OCI-LY3 (cell line): ENCODE measurements at regions not wholly inside any gene's neighbourhood (a gene's known extent, or its start where the extent isn't known, plus 50 kb on each side); places are given as distances from the start of the nearest gene placed in this dataset.

ENCODE experiments used
- H2AFZ ChIP-seq: fragments of 200-600, 300-600 bp; shearing (Covaris generic); 2 replicates; pipeline ENCODE4 v1.6.0; 2014; ENCODE audit warnings: antibody characterized with exemption, low read depth, low read length
- H3K27ac ChIP-seq: fragments of 200-600, 300-600 bp; sonication (generic); 2 replicates; pipeline ENCODE4 v1.5.1; 2014; ENCODE audit warnings: mild to moderate bottlenecking, low read length, moderate library complexity, mixed read lengths
- H3K27me3 ChIP-seq: fragments of 200-600, 300-600 bp; sonication (generic); 2 replicates; pipeline ENCODE4 v1.6.1; 2014; ENCODE audit warnings: low read depth, low read length, mixed read lengths
- H3K36me3 ChIP-seq: fragments of 200-600, 300-600 bp; sonication (generic); replicated peaks from 2 replicates; pipeline ENCODE3; 2014; ENCODE audit warnings: low read depth, low read length, mixed read lengths
- H3K4me1 ChIP-seq: fragments of 300-600, 200-600 bp; sonication (generic); 2 replicates; pipeline ENCODE4 v1.6.1; 2014; ENCODE audit warnings: low read length, mixed read lengths
- H3K4me2 ChIP-seq: fragments of 200-600, 300-600 bp; sonication (generic); 2 replicates; pipeline ENCODE4 v1.6.1; 2014; ENCODE audit warnings: low read length, mixed read lengths
- H3K4me3 ChIP-seq: fragments of 300-600, 200-600 bp; sonication (generic); 2 replicates; pipeline ENCODE4 v1.5.1; 2014; ENCODE audit warnings: antibody characterized with exemption, mild to moderate bottlenecking, low read length, moderate library complexity
- H3K79me2 ChIP-seq: fragments of 300-600, 200-600 bp; shearing (Covaris generic); 2 replicates; pipeline ENCODE4 v1.6.1; 2014; ENCODE audit warnings: mild to moderate bottlenecking, low read length, mixed read lengths
- H3K9ac ChIP-seq: fragments of 300-600, 200-600 bp; shearing (Covaris generic); 2 replicates; pipeline ENCODE4 v1.6.0; 2014; ENCODE audit warnings: mild to moderate bottlenecking, low read length, moderate library complexity
- H3K9me3 ChIP-seq: fragments of 200-600, 300-600 bp; shearing (Covaris generic); 2 replicates; pipeline ENCODE4 v1.6.1; 2014; ENCODE audit warnings: low read length, mixed read lengths; ENCODE audit not compliant: insufficient read depth
- H4K20me1 ChIP-seq: fragments of 200-600, 300-600 bp; sonication (generic); 2 replicates; pipeline ENCODE4 v1.6.1; 2016; ENCODE audit warnings: low read length, mixed read lengths; ENCODE audit not compliant: insufficient read depth
- CTCF ChIP-seq: fragments of 200-600, 300-600 bp; sonication (generic); IDR thresholded peaks from 2 replicates; pipeline ENCODE4 v1.5.1; 2014; ENCODE audit warnings: antibody characterized with exemption, low read length, low read depth
- EZH2phosphoT487 ChIP-seq: fragments of 200-600 bp; shearing (Covaris generic); IDR thresholded peaks from 2 replicates; pipeline ENCODE4 v1.6.1; 2018; ENCODE audit warnings: antibody characterized with exemption, mixed run types, low read depth

- Histone ChIP-seq H3K27me3 (no peaks in the 10 kb centered on the region), H3K27ac (no peak overlapping the region), H3K79me2 (no peaks in the 10 kb centered on the region), H3K9me3 (no peaks in the 10 kb centered on the region), H3K9ac (no peak overlapping the region), H2AFZ (no peak overlapping the region), H4K20me1 (no peaks in the 10 kb centered on the region), H3K4me2 (no peak overlapping the region), H3K36me3 (no peaks in the 10 kb centered on the region), H3K4me1 (no peaks in the 10 kb centered on the region), H3K4me3 (no peak overlapping the region)
- TF ChIP-seq CTCF (no peak), EZH2phosphoT487 (no peak)
Observed at GRCh38 chr4:34170946-34171345, 2073.4 kb downstream of the ARAP2 start.

DNA sequence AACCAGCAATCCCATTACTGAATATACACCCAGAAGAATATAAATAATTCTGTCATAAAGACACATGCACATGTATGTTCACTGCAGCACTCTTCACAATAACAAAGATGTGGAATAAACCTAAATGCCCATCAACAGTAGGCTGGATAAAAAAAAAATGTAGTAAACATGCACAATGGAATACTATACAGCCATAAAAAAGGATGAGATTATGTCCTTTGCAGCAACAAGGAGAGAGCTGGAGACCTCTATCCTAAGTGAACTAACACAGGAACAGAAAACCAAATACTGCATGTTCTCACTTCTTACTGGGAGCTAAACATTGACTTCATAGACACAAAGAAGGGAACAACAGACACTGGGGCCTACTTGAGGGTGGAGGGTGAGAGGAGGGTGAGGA is 2067.7 kb downstream of the ARAP2 start:
- Histone ChIP-seq H3K36me3 (no peaks in the 10 kb centered on the region), H3K79me2 (no peaks in the 10 kb centered on the region), H2AFZ (no peak overlapping the region), H3K4me2 (no peak overlapping the region), H3K9ac (no peak overlapping the region), H3K4me1 (peaks cover 8% of the 10 kb centered on the region), H3K27me3 (no peaks in the 10 kb centered on the region), H3K27ac (no peak overlapping the region), H3K4me3 (no peak overlapping the region), H4K20me1 (no peaks in the 10 kb centered on the region), H3K9me3 (no peaks in the 10 kb centered on the region)
- TF ChIP-seq CTCF, result no peak
- no peak for TF ChIP-seq EZH2phosphoT487

DNA sequence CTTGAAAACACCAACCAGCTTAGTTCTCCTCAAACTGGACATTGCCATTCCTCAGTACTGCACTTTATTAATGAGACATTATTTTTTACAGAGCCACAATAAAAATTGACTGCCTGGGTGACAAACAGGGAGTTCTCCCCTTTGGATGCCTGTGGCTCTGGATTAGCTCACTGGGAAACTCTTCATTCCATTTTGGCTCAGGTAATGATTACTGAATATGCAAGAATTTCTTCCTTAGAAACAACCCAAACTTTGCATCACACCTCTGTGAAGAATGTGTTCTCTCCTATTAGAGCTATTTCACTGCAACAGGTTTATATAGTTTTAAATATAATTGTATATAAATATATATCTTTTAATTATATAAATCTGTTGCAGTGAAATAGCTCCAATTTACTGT is 2065.8 kb downstream of the ARAP2 start:
- Histone ChIP-seq H3K27ac (no peak overlapping the region), H3K4me3 (no peak overlapping the region), H3K27me3 (no peaks in the 10 kb centered on the region), H3K4me1 (peaks cover 8% of the 10 kb centered on the region), H3K9me3 (no peaks in the 10 kb centered on the region), H3K4me2 (no peak overlapping the region), H3K9ac (no peak overlapping the region), H3K36me3 (no peaks in the 10 kb centered on the region), H2AFZ (no peak overlapping the region), H3K79me2 (no peaks in the 10 kb centered on the region), H4K20me1 (no peaks in the 10 kb centered on the region)
- TF ChIP-seq EZH2phosphoT487, result no peak
- TF ChIP-seq CTCF, result no peak

DNA sequence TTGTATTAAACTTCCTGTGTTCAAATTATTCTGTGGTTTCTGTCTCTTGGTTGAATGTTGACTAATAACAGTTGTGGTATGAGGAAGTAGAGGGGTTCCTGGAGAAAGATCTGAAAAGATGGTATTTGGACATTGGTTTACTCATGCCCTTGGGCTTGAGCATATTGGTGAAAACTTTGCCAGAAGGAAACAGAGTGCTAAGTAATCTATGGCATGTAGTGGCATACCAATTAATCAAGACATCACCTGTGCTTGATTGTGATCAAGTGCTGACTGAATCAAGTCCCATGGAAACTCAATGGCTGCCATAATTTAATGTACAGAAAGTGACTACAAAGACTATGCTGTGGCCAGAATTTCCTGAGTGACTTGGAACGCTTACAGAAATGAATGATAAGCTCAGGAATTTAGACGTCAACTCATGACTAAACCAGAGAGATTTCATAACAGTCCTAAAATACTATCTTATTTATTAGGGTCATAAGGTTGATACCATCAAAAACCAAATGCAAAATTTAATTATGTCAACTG is 2062.9 kb downstream of the ARAP2 start:
- Histone ChIP-seq H3K4me2 (no peak overlapping the region), H3K4me3 (no peak overlapping the region), H3K27me3 (no peaks in the 10 kb centered on the region), H3K27ac (no peak overlapping the region), H3K79me2 (no peaks in the 10 kb centered on the region), H4K20me1 (no peaks in the 10 kb centered on the region), H3K36me3 (no peaks in the 10 kb centered on the region), H2AFZ (no peak overlapping the region), H3K4me1 (peaks cover 8% of the 10 kb centered on the region), H3K9me3 (no peaks in the 10 kb centered on the region), H3K9ac (no peak overlapping the region)
- TF ChIP-seq CTCF (no peak), EZH2phosphoT487 (no peak)
